Myocyte (in vitro differentiated cells): ENCODE measurements at regions not wholly inside any gene's neighbourhood (a gene's known extent, or its start where the extent isn't known, plus 50 kb on each side); places are given as distances from the start of the nearest gene placed in this dataset.
"Not testable (repeated sequence)": the region's sequence is repeated elsewhere in the genome, so short reads cannot be mapped to it uniquely, and the experiment has no call there.

Source experiments
- DNase-seq: peaks from one replicate; pipeline ENCODE4 v3.0.0-alpha.2; 2012; ENCODE audit warnings: low read depth

DNA sequence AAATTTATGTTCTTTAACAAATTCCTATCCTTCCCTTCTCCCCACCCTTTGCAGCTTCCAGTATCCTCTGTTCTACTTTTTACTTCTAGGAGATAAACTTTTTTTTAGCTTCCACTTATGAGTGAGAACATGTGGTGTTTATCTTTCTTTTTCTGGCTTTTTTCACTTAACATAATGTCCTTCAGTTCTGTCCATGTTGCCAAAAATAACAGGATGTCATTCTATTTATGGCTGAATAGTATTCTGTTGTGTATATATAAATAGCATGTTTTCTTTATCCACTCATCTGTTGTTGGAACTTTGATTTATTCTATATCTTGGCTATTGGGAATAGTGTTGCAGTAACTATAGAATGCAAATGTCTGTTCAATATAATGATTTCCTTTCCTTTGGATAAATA is 1191.2 kb downstream of the CNTNAP5 start:
- DNase-seq, result no peak

GRCh38 chr2:125224188-125224587 is 1199.1 kb downstream of the CNTNAP5 start:
- DNase-seq, result no peak

GRCh38 chr2:125224830-125225229 is 1199.7 kb downstream of the CNTNAP5 start:
- no peak for DNase-seq

DNA sequence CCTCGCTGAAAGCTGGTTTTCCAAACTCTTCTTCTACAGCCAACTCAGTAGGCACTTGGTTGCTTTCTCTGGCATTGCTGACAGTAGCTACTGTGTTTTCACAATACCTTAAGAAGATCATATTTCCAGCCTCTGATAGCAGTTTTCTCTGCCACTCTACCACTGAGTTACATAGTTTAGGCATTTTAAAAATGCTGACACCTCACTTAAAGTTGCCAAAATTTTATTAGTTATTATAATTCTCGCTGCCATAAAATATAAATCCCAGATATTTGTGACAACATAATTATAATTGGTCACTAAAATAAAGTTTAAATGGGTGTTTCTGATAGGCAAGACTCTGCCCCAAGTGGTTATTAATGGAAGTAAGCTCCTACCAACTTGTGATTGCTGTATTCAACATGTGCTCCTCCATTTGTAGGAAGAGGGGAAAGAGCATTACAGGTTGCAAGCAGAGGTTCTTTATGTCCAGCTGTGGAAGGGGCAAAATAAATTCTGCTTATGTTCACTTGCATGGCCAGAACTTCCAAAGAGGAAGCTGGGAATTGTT is 1202.8 kb downstream of the CNTNAP5 start:
- DNase-seq, result no peak

GRCh38 chr2:125240870-125241269 is 1215.8 kb downstream of the CNTNAP5 start:
- DNase-seq, result no peak

DNA sequence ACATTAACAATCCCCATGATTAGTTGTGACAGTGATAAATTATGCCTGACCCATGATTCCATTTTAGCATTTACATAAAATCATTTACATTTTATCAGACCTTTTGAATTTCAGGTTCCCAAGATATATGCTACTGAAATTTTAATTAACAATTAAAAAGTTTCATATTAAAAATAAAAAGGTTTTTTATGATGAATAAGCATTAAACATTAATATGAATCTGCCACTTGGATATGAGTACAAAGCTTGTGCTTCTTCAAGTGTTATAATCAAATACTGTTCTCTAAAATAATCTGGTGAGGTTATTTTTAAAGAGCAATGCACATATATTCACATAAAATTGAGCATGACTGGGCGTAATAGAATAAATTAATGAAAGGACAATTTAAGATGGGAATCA is 1218.0 kb downstream of the CNTNAP5 start:
- no peak for DNase-seq

DNA sequence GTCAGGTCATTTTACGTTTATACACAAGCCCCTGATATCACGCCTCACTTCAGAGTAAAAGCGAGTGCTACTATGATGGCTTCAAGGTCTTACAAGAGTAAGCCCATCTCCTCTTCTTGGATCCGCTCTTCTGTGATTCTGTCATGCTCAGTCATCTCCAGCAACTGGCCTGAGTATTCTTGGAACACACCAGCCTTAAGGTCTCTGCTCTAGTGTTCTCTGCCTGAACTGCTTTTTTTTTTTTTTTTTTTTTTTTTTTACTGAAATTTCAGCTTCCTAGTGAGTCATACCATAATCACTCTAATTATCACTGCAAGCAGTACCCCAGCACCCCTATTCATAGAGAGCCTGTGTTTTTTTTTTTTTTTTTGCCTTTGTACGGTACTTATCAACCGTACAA is 1228.9 kb downstream of the CNTNAP5 start:
- DNase-seq, result no peak

DNA sequence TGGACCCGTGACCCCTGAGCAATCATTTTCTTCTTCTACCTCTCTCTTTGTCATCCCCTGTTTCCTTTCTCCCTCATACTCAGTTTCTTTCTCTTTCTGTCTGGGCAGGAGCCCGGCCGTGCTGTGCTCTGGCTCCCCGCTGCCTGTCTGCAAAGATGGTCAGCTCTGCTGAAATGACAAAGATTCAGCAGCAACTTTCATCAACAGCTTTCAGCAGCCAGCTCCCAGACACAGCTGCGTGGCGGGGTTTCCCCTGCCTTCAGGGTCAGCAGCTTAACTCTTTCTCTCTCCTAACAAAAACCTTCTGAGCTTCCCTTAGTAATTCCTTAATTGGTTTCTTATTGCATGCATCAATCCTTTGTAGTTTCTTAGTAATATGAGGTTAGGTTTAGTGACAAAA is 1234.4 kb downstream of the CNTNAP5 start:
- no peak for DNase-seq

DNA sequence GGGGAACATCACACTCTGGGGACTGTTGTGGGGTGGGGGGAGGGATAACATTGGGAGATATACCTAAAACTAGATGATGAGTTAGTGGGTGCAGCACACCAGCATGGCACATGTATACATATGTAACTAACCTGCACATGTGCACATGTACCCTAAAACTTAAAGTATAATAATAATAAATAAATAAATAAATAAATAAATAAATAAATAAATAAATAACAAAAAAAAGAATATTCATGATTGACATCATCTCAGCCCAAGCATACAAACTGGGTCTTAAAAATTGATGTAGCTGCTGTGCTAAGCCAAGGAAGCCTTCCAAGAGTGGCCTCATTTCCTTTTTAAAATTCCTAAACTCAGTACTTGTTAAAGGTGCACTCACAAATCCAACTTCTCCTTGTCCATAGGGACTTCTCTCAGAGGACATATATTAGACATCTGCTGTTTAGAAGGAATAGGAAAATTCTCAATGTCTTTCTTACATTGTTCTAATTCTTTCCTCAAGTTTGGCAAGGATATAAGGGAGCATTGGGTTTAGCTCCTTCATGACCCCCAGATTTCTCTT is 1235.4 kb downstream of the CNTNAP5 start:
- not testable (repeated sequence) for DNase-seq

DNA sequence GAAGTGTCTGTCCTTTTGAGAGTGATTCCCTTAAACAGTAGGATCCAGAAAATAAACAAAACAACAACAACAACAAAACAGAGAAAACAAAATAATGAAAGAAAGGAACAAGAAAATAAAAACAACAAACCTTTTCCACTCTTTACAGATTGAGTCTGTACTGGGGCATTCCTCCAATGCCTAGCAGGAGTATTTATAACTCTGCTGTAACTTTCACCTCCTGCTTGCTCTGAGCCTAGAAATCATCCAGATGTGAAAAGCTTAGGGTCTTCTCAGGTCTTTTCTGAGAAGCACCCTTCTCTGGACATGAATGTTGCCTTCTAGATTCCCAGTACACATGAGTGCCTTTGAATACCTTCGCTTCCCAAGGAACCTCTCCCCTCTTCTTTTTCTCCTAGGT is 1239.4 kb downstream of the CNTNAP5 start:
- no peak for DNase-seq

DNA sequence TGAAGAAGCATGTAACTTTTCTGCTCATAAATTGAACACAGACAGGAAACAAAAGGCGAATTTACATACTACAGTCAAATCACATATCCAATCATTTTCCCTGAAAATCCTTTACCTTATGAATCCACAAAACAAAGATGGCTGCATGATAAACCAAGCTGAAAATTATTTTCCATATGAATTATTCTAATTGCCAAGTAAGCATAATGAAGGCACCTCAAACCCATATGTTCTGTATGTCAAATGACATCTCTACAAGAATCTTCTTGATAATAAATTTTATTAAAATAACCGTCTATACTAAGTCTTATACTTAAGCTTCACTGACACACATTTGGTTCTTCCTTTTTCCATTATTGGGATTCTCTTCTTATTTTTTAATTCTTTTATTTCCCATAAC is 1242.6 kb downstream of the CNTNAP5 start:
- DNase-seq, result no peak

- no peak for DNase-seq
These were observed 1247.6 kb downstream of the CNTNAP5 start for GRCh38 chr2:125272651-125273050.

- DNase-seq, result no peak
These were observed 1249.6 kb downstream of the CNTNAP5 start for GRCh38 chr2:125274718-125275117.

- DNase-seq, result no peak
These were observed 1255.2 kb downstream of the CNTNAP5 start for GRCh38 chr2:125280265-125280664.

- DNase-seq, result no peak
These were observed 1256.2 kb downstream of the CNTNAP5 start for GRCh38 chr2:125281242-125281641.

DNA sequence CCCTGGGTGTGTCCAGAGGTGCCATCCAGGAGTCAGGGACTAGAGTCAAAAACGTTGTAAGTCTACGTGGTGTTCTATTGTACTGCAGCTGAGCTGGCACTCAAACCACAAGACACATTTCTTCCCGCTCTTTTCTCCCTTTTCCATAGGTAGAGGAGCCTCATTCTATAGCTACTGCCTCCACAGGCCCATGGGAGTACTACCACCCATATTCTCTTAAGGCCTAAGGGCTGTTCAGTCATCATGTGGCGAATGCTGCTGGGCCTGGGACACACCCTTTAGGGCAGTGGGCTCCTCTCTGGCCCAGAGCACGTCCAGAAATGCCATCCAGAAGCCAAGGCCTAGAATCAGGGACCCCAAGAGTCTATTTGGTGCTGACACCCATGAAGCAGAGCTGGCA is 1271.7 kb downstream of the CNTNAP5 start:
- no peak for DNase-seq

GRCh38 chr2:125310657-125311364 is 1285.7 kb downstream of the CNTNAP5 start:
- no peak for DNase-seq

DNA sequence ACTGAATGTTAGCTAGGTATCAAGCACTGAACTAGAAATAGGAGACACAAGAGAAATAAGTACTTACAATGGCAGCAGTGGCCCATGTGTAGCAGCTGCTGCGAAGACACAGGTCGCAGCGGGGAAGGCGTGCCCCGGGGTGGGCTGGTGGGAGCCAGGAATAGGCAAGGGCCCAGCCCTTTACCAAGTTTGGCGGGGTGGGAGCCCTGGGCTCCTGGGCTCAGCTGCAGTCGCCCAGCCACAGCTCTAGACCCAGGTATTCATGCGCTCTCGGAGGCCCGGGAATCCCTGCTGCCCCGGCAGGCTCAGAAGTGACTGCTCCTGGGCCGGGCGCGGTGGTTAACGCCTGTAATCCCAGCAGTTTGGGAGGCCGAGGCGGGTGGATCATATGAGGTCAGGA is 1287.3 kb downstream of the CNTNAP5 start:
- no peak for DNase-seq

DNA sequence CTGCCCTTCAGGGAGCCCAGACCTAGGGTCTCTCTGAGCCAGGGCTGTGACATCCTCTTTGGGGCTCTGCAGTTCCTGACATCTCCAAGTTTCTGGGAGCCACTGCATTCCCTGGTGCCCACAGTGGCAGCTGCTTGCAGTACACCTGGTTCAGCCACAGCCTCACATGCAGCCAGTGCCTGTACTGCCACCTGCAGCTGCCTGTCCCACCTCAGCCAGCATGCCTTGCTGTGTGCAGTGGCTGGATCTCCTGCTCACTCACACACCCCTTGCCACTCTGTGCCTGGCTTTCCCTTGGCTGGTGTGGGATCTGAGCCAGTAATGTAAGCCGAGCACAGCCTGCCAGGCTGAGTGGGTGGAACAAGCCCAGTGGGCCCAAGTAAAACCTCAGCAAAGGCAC is 1288.7 kb downstream of the CNTNAP5 start:
- DNase-seq, result peak; percentile 67

DNA sequence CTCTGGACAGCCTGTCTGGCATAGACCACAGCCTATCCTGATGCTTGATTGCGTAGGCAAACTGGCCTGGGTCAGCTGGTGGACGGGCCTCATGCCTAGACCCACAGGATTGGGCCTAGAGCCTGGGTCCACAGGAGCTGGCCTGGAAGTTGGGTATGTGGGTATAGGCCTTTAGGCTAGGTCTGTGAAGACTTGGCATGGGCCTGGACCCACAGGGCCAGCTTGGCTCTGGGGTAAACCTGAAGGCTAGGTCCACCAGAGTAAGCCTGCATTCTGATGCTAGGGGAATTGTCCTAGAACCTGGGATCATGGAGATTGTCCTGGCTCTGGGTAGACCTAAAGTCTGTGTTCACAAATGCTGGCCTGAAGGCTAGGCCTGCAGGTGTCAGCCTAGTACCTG is 1293.7 kb downstream of the CNTNAP5 start:
- no peak for DNase-seq

DNA sequence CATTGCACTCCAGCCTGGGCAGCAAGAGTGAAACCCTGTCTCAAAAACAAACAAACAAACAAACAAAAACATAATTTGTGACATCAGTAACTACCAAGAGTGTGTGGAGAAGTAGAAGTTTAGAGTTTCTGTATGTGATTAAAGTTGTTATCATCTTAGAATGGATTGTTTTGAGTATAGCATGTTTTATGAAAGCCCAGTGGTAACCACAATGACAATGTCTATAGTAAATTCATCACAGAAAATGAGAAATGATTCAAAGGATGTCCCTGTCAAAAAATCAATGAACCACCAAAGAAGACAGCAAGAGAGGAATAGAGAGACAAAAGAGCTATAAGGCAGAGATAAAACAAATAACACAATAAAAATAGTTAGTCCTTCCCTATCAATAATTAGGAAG is 1299.2 kb downstream of the CNTNAP5 start:
- no peak for DNase-seq

DNA sequence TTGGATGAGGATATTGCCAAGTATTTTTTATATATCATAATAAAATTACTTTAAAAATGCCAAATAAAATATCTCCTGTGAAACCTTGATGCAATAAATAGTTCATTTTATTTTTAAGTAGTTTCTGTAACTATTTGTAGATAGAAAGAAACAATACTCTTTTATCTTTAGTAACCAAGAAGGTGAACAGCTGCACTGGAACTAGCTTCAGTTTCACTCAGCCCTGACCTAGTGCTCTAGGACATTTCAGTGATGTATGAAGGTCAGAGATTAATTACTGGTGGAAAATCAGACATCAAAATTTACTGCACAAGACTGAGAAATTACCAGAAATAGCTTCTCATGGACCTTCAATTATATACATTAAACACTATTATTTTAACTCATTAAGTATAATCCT is 1305.0 kb downstream of the CNTNAP5 start:
- DNase-seq, result peak; percentile 32

- no peak for DNase-seq
These were observed 1314.6 kb upstream of the GYPC start for GRCh38 chr2:125341353-125341752.
